Iris pigment epithelial cell (primary cell): ENCODE measurements at regions not wholly inside any gene's neighbourhood (a gene's known extent, or its start where the extent isn't known, plus 50 kb on each side); places are given as distances from the start of the nearest gene placed in this dataset.

Experiments
- DNase-seq: peaks from one replicate; pipeline ENCODE4 v3.0.0-alpha.2; 2011; ENCODE audit warnings: low read depth

DNA sequence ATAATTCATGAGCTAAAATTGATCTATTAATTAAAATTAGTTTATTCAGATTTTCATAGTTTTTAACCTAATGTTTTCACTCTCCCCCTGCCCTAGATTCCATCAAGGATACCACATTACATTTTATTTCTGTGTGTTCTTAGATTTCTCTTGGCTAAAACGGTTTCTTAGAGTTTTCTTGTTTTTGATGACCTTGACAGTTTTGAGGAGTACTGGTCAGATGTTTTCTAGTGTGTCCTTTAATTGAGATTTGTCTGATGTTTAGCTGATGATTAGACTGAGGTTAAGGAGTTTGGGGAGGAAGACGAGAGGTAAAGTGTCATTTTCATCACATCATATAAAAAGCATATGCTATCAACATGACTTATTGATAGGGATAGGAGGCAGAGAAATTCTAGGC is 475.9 kb downstream of the SQOR start:
- DNase-seq = no peak

DNA sequence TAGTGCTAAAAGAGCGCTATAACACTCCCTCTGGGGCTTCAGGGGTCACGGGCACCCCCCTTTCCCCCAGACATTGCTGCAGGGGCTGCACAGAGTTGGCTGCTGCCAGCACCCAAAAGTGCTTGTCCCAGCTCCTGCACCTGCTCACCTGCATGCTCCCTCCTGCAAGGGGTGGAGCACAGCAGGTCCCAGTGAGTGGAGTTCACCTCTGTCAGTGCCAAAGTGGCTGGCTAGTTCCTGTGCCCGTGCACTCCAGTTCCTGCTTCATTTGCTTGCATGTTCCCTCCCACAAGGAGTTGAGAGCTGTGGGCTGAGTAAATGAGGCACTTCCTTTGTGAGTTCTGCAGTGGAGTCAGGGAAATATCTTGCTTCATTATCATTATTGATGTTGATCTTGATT is 476.9 kb downstream of the SQOR start:
- no peak for DNase-seq

DNA sequence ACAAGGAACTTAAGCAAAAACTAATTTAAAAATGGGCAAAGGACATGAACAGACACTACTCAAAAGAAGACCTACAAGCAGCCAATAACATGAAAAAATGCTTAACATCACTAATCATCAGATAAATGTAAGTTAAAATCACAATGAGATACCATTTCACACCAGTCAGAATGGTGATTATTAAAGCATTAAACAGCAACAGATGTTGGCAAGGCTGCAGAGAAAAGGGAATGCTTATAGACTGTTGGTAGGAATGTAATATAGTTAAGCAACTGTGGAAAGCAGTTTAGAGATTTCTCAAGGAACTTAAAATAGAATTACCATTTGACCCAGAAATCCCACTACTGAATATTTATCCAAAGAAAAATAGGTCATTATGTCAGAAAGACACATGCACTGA is 482.2 kb downstream of the SQOR start:
- DNase-seq = no peak

DNA sequence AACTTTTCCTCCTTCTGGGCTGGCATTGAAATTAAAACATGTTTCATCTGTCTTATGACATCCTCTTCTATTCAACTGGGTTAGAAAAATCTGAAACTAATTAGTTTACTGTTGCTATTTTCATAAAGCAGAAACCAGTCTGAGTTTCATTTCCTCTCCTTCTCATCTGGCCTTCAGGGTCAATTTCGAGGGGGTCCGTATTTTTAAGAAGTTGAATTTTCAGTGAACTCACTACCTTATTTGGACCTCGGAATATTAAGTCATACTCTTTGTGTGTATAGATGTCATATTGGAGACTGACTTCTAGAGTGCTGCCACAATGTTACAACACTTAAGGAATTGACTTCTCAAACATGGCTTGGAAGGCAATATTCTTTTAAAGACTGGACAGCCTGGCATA is 485.9 kb downstream of the SQOR start:
- no peak for DNase-seq

DNA sequence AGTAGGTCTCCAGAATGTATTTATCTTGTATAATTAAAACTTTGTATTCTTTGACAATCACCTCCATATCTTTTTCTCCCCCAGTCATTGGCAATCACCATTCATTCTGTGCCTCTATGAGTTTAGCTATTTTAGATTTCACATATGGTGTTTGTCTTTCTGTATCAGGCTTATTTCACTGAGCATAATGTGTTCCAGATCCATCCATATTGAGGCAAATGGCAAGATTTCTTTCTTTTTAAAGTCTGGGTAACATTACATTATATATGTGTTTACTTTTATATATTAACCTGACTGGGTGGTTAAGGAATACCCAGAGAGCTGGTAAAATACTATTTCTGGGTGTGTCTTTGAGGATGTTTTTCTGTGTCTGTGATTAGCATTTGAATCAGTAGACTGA is 486.6 kb downstream of the SQOR start:
- DNase-seq = no peak

DNA sequence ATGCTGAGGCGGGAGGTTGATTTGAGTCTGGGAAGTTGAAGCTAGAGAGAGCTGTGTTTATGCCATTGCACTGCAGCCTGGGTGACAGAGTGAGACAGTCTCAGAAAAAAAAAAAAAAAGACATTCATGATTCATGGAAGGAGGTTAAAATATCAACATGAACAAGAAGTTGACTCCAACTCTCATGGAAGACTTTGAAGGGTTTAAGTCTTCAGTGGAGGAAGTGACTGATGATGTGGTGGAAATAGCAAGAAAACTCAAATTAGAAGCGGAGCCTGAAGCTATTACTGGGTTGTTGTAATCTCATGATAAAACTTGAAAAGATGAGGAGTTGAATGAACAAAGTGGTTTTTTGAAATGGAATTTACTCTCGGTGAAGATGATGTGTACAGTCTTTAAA is 491.8 kb downstream of the SQOR start:
- DNase-seq = peak; percentile 18

DNA sequence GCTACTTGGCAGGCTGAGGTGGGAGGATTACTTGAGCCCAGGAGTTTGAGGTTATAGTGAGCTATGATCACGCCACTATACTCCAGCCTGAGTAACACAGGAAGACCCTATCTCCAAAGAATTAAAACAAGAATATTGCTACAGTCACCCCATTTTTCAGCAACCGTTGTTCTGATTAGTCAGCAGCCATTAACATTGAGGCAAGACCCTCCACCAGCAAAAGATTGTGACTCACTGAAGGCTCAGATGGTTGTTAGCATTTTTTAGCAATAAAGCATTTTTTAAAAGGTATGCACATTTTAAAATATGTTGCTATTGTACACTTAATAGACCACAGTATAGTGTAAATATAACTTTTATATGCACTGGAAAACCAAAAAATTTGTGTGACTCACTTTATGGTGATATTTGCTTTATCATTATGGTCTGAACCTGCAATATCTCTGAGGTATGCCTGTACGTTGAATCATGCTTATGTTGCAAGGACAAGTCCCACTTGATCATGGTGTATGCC is 492.6 kb downstream of the SQOR start:
- DNase-seq = no peak

DNA sequence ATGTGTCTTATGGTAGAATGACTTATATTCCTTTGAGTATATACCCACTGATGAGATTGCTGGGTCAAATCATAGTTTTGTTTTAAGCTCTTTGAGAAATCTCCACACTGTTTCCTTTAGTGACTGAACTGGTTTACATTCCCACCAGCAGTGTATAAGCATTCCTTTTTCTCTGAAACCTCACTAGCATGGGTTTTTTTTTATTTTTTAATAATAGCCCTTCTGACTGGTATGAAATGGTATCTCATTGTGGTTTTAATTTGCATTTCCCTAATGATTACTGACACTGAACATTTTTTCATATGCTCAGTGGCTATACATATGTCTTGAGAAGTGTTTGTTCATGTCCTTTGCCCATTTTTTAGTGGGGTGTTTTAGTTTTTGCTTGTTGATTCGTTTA is 494.3 kb downstream of the SQOR start:
- DNase-seq = no peak

DNA sequence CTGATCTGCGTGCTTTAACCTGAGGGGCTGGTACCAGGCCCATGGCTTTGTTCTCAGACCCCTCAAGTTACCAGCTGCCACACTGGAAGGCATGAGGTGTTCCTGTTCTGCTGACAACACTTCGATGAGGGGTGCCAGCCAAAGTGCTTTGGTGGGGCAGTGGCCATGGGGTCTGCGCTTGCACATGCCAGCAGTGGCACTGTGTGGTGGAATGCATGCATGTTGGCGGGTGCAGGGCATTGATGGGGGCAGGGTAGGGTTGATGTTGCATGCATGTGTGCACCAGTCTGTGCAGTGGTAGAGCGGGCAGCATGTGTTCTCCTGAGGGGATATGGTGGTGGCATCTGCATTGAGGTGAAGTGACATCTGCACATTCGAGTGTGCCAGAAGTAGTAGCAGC is 497.0 kb downstream of the SQOR start:
- DNase-seq = no peak

DNA sequence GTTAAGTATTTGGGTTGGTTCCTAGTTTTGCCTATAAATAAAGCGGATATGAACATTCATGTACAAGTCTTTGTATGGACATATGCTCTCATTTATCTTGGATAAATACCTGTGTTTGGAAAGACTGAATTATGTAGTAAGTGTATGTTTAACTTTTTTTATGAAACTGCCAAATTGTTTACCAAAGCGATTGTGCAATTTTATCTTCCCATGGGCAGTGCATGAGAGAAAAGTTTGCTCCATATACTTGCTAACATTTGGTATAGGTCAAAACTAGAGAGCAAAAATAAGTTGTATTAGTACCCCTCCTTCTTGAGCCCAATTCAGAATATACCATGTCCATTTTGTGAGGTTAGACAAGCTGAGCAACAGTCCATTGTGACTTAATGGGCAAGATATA is 502.6 kb downstream of the SQOR start:
- DNase-seq = no peak

DNA sequence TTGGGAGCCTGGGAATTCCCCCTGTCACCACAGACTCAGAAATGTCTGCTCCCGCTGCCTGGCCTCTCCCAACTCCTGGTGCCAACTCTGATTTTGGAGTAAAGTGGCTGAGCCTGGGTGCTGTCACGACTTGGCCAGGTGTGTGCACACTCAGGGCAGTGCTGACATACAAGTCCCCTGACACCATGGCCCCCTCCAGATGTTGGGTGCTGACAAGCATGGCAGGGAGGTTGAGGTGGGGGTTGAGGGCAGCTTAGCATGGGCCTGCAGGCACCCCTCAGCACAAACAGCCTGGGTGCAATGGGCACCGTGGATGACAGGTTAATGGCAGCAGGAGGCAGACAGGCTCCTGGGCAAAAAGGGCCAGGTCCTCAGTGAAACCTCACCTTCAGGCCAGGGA is 511.2 kb downstream of the SQOR start:
- no peak for DNase-seq

DNA sequence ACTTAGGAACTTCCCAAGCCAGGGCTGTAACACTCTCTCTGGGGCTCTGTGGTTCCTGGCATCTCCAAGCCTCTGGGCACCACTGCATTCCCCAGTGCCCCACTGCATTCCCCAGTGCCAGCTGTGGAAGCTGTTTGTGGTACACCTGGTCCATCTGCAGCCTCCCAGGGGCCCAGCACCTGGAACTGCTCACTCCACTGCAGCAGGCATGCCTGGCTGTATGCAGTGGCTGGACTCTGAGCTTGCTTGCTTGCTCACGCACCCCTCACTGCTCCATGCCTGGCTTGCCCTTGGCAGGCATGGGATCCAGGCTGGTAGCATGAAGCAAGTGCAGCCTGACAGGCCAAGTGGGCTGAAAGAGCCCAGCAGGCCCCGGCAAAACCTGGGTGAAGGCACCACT is 512.1 kb downstream of the SQOR start:
- DNase-seq = no peak

DNA sequence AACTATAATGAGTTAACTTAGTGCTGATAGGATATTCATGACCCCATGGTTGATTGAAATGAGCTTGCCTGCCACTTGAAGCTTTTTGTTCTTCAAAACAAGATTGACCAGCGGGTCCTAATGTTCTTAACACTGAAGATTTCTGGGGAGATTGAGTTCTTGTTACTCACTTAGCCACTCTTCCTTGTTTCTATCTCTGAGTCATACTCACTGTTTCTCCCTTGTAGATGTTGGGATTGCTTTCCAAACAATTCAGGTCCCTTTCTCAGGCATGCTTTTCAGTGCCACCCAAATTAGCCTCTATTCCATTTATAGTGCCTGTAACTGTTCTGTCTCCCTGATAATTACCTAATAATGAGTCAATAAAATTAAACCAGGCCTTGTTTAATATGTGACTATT is 517.0 kb downstream of the SQOR start:
- DNase-seq = no peak

DNA sequence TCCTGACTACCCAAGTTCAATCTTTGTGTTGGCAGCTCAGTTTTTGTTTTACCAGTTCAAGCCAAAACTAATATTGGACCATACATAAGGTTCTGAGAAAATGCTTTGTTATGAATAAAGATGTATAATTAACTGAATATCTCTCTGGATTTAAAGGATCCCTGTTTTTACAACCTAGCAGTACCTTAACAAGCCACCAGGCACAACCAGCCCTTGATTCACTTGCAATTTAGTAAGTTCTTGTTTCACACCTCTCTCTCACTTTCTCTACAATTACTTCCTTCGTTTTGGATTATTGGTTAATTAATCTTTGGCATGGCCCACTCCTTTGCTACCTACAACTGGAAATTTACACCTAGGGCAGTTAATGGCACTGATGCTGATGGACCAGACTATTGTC is 531.9 kb downstream of the SQOR start:
- DNase-seq = no peak

DNA sequence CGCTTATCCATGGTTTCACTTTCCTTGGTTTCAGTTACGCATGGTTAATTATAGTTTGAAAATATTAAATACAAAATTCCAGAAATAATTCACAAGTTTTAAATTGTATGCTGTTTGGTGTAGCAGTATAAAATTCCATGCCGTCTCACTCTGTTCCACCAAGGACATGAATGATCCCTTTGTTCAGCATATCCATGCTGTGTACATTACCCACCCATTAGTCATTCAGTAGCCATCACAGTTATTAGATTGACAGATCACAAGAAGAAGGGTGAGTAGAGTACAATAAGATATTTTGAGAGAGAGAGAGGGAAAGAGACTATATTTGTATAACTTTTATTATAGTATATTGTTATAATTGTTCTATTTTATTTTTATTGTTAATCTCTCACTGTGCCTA is 535.5 kb downstream of the SQOR start:
- DNase-seq = no peak

DNA sequence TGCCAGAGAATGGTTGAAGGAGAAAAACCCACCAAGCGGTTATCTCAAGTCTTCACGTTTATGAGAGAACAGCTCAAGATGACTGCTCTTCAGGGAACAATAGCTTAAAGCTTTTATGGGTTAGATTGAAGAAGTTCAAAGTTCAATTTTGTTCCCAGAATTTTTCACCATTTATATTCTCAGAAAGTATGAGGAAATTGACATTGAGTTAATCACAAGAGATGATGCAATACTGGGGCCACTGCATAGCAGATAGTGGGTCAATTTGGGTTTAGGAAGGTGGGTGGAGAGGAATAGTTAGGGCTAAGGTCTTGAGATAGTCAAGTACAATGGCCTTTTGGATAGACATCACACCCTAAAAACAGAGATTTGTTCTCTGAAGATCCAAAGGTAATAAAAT is 539.3 kb downstream of the SQOR start:
- no peak for DNase-seq

DNA sequence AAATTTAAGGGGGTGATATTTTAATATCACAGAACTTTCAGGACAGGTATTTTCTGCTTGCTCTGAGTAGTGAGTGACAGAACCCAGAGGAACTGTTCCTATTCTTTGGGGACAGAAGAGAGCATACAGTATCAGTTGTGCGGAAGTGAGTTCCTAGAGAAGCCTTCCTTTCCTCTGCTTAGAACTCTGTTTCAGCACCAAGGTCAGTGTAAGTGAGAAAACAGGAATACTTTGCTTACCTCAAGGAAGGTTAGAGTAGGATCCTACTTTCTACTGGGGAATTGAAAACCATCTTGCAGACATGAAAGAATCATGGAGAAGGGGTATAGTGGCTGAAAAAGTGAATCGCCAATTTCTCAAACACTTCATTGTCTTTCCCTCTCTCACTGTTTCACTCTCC is 542.4 kb downstream of the SQOR start:
- no peak for DNase-seq

DNA sequence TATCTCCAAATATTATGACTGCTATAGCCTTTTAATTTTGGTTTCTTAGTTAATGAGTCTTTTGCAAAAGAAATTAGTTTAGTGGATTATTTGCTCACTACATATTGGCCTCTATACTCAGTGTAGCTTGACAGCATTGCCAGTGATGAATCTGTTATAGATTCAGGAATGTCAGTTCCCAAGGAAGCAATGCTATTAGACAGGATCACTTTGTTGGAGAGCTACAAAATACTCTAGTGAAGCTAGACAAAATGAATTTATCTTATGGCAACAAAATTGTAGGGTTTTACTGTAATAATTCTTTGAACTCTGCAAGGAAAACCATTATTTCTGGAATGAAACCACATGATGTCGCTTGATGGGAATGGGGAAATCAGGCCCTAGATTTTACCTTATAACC is 543.3 kb downstream of the SQOR start:
- no peak for DNase-seq

DNA sequence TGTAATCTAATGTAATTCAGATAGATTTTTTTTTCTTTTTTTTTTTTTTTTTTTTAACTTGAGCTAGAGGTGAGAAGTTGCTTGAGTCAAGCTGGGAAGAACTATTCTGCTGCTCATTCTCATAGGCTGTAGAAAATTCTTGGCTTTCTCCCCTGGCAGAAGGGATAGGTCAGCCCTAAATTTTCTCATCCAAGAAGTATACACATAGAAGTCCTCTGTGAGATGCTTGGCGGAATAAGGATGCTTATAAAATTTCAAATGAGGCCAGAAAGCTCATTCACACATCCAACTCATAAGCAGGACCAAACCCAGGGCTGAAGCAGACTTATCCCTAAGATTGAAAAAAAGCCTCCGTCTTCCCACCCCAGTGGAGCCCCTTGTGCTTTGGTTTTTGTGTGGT is 572.5 kb downstream of the SQOR start:
- no peak for DNase-seq

DNA sequence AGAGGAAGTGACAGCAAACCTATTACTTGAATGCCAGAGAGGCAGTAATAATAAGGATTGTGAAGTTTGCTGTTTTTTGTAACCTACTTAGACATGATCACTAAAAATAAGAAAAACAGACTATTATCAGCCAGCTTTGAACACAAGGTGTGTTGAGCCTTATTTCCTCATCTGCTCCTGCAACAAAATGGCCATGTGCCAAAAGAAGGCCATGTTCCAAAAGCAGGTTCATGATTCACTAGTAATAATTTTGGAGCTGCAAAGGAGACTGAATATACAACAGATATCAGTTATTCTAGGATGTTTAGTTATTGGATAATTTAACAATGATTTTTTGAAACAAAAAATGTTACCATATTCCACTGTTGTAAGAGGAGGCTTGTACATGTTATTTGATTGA is 578.7 kb downstream of the SQOR start:
- DNase-seq = no peak

DNA sequence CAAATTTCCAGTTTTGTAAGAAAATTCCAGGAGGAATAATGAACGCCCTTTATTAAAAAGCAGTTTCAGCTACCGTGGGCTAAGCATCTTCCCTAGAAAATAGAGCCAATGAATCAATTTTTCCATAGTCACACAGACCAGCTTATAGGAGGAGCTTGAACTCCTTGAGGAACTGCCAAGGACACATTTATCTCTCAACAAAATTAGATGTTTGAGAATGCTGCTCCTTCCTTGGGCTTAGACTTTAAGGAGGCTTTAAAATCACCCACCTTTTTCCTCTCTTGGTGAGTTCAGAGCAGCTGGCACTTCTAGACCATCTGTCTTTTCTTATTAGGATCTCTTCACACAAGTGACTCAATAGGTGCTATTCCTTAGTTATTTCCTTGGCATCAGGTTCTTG is 588.0 kb downstream of the SQOR start:
- no peak for DNase-seq

DNA sequence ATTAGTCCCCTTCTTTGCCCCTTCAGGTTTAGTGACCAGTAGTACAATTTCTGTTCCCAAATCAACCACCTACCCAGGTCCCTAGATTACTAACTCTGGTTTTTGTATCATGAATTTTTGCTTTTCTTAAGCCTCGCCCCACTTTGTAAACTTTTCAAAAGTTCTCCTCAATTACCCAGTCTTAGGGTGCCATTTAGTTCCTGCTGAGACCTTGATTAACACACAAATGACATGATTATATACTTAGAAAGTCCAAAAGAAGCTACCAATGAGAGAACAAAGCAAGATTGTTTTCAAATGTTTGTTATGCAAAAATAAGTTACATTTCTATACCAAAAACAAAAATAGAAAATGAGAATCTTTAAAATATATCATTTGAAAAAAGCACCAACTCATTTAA is 594.4 kb downstream of the SQOR start:
- no peak for DNase-seq

DNA sequence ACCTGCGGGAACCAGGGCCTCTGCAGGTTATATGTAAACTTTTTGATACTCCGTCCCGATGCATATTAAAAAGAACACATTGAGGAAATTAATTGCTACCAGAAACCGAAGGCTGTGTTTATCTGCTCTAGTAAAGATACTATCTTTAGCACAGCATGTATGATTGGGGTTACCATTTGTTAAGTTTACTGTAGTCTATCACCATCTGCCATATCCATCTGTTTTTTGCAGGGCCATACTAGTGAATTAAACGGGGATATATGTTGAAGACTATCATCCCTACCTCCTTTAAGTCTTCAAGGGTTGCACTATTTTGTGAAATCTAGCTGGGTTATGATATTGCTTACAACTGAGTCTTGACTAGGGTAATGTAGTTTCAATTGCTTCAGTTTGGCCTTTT is 597.0 kb downstream of the SQOR start:
- DNase-seq = no peak

DNA sequence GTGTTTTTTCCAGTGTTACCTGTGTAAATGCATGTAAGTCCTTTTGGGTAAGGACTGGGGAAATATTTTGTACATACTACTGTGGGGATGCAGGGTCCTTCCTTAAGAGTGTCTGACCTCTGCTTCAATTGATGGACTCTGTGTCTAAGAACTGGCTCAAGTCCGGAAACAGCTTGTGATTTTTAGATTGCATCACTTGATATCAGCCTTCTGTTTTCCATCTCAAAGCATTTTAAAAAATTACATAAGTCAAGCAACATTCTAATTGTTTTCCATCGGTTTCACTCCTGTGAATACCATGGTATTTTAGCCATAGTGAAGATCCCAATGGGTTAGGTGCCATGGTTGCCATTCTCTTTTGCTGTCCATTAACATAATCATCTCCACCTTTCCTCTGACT is 597.6 kb downstream of the SQOR start:
- no peak for DNase-seq

DNA sequence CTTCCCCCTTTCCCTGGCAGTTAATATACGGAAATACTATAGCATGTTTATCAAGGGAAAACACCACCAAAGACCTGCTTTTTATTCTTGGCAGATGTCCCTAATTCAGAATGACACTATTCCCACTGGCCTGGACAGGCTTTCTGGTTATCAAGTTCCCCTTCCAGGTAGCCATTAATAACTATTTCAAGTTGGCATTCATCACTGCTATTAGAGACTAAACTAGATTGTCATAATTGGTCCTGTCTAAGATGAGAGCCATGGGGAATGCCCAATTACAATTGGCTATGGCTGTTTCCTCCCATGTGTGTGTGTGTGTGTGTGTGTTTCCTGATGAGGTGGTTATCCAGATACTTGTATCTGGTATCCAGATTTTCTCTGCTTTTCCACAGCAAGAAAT is 608.1 kb downstream of the SQOR start:
- DNase-seq = no peak
